Activated CD4-positive, alpha-beta T cell treated with anti-CD3 and anti-CD28 coated beads, Interleukin-2, amount 50 U/mL, for 4 hours (primary cell): ENCODE measurements at regions not wholly inside any gene's neighbourhood (a gene's known extent, or its start where the extent isn't known, plus 50 kb on each side); places are given as distances from the start of the nearest gene placed in this dataset.

Experiments used
- DNase-seq, 2 experiments: peaks; one replicate each; pipeline ENCODE4 v3.0.0-alpha.2; 2020

DNA sequence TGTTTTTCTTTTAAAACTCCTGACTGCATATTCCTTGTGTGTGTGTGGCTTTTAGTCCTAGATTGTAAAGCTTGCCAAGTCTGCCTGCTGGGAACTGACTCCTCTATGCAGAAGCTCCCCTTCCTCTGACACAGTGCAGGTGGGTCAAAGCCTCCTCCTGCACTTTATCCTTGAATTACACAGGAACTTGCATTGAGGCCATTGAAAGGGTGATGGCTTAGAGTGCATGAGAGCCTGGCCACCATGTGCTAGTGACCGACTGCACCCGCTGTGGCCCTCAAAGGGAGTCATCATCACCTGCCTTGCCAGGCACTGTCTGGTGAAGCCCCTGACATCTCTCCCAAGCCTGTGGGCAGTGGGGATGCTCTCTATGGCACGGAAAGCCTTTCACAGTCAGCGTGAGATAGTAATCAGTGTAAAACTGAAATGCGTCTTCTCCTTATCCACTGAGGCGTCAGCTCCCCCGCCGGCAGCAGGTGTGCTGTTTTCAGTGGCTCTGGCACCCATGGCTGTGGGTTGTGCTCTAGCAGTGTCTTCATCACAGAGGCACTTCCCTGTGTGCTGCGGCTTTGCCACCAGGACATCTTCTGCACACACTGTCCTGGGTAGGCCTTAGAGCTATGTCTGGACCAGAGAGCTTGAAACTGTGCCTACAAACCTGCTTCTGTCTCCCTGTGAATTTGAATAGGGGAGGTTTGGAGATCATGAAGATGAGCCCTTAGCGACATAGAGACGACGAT lies 87.9 kb downstream of the THBS2 start:
- DNase-seq: no peak

GRCh38 chr6:169164986-169165385 lies 88.7 kb downstream of the THBS2 start:
- no peak for DNase-seq

DNA sequence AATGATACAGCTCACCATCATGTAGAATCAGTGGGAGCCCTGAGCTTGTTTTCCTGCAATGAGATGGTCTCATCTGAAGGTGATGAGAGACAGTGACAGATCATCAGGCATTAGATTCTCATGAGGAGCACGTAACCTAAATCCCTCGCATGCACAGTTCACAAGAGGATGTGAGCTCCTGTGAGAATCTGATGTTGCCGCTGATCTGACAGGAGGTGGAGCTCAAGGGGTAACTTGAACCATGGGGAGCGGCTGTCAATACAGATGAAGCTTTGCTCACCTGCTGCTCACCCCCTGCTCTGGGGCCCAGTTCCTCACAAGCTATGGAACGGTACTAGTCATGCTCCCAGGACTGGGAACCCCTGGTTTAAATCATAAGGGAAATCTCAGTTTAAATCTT lies 89.2 kb downstream of the THBS2 start:
- DNase-seq: no peak

DNA sequence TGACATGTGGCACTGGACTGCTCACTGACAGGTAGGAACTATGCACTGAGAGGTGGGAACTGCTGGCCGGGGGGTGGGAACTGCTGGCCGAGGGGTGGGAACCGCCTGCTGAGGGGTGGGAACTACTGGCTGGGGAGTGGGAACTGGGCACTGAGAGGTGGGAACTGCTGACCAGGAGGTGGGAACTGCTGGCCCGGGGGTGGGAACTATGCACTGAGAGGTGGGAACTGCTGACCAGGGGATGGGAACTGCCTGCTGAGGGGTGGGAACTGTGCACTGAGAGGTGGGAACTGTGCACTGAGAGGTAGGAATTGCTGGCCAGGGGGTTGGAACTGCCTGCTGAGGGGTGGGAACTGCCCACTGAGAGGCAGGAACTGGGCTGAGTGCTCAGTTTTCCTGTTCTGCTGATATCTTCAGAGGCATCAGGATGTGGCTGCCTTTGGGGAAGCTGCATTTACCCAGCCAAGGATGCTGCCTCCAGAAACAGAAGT lies 90.2 kb downstream of the THBS2 start:
- DNase-seq: no peak

DNA sequence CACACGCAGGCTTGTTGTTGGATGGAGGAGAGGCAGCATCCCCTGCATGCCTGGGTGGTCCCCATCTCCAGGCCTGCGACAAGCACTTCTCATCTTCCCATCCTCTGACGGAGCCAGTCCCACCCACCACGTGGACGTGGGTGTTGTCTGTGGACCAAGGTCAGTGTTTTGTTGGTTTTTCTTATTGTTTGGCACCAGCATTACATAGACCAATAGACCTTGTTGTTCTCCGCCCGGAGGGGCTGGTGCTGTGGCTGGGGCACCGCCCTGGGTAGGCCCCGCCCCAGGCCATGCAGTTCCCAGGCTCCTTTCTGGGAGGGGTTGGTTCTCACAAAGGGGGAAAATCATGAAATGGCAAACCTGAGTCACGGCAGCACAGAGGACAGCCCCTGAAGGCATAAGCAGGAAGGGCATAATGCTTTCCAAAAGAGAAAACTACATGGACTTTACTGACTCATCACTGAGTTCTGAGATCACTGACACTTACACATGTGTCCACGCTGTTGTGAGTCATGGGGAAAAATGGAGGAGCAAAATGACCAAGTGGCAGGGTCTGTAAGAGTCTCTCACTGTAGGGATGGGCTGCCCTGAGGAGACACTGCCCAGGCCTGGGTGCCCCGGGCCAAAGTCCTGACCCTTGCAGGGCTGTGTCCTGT lies 90.8 kb downstream of the THBS2 start:
- no peak for DNase-seq

- DNase-seq: no peak
Measured at GRCh38 chr6:169162249-169162648, 91.4 kb downstream of the THBS2 start.

DNA sequence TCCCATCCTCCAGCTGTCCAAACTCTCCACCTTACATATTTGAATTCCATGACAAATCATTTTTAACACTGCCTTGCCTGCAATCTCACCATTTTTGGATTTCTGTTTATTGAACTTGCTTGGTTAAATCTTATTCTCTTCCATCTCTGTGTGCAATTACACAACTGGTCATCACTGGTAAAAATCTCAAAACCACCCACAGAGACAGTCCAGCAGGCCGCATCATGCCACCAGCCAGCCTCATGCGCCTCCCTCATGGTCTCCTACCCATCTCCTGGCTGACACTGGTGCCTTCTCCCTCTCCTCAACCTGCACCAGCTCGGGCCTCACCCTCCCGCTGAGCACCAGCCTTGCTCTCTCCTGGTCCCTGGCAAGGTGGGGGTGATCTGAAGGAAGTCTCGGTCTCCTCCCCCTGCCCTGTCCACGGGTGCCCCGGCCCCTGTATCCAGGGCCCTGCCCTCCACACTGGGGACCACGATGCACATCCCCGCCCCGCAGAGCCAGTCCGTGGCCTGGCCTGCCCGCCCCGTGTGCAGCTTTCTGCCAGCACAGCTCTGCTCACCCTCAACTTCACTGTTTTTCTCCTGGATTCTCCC lies 92.0 kb downstream of the THBS2 start:
- no peak for DNase-seq

GRCh38 chr6:169160855-169161560 lies 92.6 kb downstream of the THBS2 start:
- DNase-seq: no peak

DNA sequence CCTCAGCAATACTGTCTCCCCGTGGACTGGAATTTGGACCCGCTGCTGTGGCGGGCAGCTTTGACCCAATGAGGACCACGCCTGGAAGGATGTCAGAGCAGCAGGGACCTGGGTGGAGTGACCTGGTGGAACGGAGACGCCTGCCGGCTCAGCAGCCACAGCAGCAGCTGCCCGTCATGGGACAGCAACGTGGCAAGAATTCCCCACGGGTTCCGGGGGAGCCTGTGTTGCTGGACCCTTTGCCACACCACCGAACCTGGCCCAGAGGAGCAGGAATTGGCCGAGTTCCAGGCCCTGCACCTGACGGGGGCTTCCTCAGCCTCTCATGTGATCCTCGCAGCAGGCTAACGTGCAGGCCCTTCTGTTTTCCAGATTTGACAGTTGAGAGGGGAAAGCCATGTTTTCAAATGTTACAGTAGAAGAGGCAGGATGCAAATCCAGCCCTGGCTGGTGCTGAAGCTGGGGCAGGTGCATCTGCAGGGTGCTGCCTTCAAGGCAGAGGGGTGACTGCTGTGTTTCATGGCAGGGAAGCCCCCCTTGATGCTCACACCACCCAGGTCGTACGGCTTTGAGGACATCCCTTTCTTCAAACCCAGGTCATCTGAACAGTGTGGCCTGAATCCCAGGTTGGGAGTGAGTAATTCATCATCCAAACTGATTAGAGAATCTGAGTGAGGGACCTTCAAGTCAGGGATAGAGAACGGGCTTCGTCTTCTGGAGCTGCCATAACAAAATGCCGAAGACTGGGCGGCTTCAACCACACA lies 93.4 kb downstream of the THBS2 start:
- no peak for DNase-seq

DNA sequence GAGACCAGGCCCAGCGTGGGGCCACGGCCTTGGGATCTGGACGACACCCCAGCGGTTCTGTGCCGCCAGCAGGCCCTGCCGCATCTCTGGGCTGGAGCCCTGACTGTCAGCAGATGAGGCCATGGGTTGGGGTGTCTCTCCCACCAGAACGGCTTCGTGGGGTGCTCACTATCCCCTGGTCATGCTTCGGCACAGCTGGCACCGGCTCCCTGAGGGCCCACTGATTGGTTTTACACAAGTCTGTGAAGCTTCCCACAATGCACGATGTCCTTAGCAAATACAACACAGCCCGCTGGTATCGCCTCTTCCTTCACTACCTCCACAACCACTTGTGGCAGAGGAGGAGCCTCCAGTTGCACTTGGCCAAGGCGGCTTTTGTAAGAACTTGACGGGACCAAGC lies 94.3 kb downstream of the THBS2 start:
- no peak for DNase-seq

- no peak for DNase-seq
Measured at GRCh38 chr6:169158691-169159090, 95.0 kb downstream of the THBS2 start.

- no peak for DNase-seq
Measured at GRCh38 chr6:169158174-169158573, 95.5 kb downstream of the THBS2 start.

- DNase-seq: no peak
Measured at GRCh38 chr6:169157197-169158148, 96.2 kb downstream of the THBS2 start.

DNA sequence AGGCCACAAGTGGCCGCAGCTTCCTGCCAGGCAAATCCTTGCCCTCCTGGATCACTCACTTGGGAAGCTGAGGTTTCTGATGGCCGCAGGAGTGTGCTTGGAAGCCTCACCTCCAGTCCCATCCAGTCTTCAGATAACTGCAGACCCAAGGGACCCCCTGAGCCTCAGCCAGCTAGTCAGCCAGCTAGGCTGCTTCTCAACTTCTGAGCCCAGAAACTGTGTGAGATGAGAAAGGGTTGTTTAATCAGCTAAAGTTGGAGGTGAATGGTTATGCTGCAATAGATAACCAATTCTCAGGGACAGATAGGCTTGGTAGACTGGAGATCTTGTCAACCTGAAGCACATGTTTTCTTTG lies 96.9 kb downstream of the THBS2 start:
- no peak for DNase-seq

- no peak for DNase-seq
Measured at GRCh38 chr6:169156108-169156792, 97.4 kb downstream of the THBS2 start.

GRCh38 chr6:169155481-169155880 lies 98.2 kb downstream of the THBS2 start:
- DNase-seq: no peak

DNA sequence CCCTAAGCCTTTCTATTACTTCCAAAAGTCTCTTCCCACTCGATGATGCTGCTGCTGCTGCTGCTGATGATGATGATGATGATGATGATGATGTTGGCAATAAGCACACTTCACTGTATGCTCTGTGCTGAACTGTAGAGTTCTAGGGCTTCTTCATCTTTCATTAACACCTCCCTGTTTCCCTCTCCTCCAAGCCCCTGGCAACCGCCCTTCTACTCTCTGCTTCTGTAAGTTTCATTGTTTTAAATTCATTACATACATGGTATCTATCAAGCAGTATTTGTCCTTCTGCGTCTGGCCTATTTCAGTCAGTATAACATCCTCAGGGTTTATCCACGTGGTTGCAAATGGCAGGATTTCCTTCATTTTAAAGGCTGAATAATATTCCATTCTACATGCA lies 100.2 kb downstream of the THBS2 start:
- DNase-seq: no peak

DNA sequence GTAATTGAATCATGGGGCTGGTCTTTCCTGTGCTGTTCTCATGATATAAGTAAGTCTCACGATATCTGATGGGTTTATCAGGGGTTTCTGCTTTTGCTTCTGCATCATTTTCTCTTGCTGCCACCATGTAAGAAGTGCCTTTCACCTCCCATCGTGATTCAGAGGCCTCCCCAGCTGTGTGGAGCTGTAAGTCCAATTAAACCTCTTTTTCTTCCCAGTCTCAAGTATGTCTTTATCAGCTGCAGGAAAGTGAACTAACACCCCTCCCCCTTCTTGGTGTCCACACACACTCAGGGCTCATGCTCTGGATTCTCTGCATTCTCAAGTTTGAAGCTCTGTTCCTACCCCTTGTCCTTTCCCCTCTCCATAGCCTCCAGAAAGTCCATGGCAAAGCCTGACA lies 107.1 kb downstream of the THBS2 start:
- no peak for DNase-seq

DNA sequence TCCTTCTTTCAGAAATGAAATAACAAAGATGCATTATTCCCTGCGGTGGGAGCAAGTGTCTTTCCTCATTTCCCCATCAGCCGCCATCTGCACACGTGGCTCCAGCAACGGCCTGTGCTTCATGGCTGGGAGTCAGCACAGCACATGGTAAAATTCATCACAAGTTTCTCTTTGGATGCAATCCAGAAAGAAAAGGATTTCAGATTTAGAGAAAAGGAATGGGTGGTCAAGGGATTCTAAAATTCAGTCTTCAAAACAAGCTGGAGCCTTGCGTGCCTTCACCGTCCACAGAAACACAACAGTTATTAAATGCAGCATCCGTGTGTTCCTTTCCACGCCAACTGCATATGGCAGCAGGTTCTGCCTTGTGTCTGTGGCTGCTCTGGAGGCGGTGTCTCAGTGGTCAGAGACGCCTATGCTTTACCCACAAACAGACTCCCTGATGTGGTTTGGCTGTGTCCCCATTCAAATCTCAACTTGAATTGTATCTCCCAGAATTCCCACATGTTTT lies 107.6 kb downstream of the THBS2 start:
- DNase-seq: no peak

- no peak for DNase-seq
Measured at GRCh38 chr6:169145496-169145895, 108.2 kb downstream of the THBS2 start.

GRCh38 chr6:169144356-169144755 lies 109.3 kb downstream of the THBS2 start:
- DNase-seq: no peak
